GM21737 (cell line): ENCODE measurements at regions not wholly inside any gene's neighbourhood (a gene's known extent, or its start where the extent isn't known, plus 50 kb on each side); places are given as distances from the start of the nearest gene placed in this dataset.
A peak's percentile ranks its signal among the peaks of the same experiment; 100 is the strongest.
"Not testable (repeated sequence)": the region's sequence is repeated elsewhere in the genome, so short reads cannot be mapped to it uniquely, and the experiment has no call there.

Source experiments
- ATAC-seq: cut with Tn5 transposase; IDR thresholded peaks from one replicate; pipeline ENCODE4 v1.9.1; 2021; ENCODE audit warnings: mild to moderate bottlenecking, moderate library complexity; ENCODE audit not compliant: unreplicated experiment

DNA sequence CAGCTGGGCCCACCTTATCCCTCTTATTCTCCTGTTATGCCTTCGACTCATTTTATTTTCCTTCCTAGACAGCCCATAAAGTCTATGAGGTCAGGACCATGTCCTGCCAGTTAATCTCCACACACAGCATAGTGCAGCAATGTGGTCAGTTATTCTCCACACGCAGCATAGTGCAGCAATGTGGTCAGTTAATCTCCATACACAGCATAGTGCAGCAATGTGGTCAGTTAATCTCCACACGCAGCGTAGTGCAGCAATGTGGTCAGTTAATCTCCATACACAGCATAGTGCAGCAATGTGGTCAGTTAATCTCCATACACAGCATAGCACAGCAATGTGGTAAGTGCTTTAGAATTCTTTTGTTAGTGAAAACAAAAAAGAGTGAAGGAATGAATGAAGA, 77.8 kb downstream of the TEX36 start:
- ATAC-seq, result no peak

- ATAC-seq, result no peak
Measured at GRCh38 chr10:125602825-125603224, 80.1 kb downstream of the TEX36 start.

GRCh38 chr10:125599194-125599593, 83.8 kb downstream of the TEX36 start:
- ATAC-seq, result no peak

- no peak for ATAC-seq
Measured at GRCh38 chr10:125595911-125596310, 87.1 kb downstream of the TEX36 start.

- no peak for ATAC-seq
Measured at GRCh38 chr10:125593644-125594043, 89.3 kb downstream of the TEX36 start.

DNA sequence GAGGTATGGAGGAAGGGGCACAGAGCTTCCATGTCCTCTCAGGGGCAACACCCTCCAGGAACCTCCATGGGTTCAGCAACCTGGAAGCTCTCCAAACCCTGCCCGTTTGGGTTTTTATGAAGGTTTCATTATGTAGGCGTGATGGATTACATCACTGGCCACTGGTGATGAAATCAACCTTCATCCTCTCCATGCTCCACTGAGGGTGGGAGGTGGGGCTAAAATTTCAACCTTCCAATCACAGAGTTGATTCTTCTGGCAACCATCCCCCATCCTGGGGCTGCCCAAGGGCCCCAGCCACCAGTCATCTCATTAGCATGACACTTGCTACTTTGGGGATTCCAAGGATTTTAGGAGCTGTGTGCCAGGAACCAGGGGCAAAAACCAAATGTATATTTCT, 90.1 kb downstream of the TEX36 start:
- no peak for ATAC-seq

- ATAC-seq, result no peak
Measured at GRCh38 chr10:125591886-125592285, 91.1 kb downstream of the TEX36 start.

DNA sequence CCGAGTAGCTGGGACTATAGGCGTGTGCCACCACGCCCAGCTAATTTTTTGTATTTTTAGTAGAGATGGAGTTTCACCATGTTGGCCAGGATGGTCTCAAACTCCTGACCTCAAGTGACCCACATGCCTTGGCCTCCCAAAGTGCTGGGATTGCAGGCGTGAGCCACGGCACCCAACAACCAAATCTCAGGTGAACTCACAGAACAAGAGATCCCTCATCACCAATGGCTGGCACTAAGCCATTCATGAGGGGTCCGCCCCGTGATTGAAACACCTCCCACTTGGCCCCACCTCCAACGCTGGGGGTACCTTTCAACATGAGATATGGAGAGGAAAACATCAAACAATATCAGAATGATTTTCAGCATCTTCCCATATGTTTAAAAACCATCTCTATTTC, 94.2 kb downstream of the TEX36 start:
- ATAC-seq, result not testable (repeated sequence)

DNA sequence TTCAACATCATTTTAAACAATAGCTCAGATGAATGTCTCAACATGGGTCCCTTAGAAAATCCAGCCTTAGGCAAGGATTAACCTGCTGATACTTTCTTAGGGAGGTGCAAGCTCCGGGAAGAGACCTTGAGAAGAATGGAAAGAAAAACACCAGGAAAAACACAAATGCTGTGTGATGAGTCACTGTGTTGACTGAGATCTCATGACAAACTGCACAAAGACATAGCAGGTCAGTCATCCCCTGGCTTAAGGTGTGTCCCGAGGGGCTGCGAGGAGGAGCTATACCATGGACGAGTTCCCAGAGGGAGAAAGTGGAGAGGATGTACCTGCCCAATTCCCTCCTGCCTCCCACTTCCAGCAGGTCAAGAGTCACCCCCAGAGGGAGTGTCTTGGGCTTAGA, 98.0 kb downstream of the TEX36 start:
- no peak for ATAC-seq

DNA sequence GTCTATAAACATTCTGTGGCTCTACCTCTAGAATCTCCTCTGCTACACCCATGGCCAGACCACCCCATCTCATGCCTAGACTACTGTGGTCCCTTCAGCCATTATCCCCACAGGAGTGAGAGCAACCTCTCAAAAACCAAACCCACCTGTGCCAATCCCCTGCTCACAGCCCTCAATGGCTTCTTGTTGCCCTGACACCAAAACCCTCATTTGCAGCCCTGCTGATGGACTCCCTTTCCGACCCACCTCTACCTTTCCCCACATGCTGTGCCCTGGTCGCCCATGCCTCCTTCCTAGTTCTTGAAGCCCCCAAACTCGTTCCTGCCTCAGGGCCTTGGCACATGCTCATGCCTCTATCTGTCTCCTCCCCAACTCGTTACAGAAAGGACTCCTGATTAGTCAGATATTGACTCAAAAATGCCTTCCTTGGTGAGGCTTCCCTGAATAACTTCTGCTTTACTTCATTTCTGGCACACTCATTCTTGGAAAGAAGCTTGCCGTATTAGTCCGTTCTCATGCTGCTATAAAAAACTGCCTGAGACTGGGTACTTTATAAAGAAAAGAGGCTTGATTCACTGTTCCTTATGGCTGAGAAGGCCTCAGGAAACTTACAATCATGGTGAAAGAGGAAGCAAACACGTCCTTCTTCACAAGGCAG, 104.2 kb downstream of the TEX36 start:
- ATAC-seq, result no peak

DNA sequence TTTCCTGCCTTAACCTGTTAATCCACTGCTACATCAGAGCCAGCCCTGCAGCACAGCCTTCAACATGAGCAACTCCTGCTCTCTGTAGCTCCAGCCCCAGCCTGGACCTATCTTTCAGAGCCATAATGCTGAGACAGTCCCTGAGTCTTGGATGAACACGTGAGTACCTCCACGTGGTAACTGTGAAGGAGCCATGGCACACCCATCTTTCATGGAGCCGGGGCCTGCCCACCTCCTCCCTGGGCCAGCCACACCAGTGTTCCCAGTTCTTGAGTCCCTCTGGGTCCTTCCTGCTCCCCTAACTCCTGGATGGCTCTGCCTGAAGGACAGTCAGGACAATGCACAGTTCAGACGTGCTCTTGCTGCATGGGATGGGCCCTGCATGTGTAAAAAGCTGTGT, 107.1 kb downstream of the TEX36 start:
- no peak for ATAC-seq

DNA sequence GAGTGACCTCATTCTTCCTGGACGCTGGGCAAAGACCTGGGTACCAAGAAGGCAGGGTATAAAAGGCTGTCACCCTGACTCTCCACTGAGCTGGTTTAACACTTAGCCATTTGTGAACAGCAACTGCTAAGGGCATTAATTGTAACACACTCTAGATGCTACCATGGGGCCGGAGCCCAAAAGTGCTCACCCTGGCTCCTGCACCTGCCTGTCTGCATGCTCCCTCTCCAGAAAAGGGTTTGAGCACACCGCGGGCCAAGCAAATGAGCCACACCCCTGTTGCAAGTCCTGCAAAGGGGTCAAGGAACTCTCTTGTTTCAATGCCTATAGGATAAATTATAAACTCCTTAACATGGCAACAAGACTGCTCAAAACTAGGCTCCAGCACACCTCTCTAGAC, 114.8 kb downstream of the TEX36 start:
- no peak for ATAC-seq

GRCh38 chr10:125567529-125567928, 115.4 kb downstream of the TEX36 start:
- ATAC-seq, result no peak

DNA sequence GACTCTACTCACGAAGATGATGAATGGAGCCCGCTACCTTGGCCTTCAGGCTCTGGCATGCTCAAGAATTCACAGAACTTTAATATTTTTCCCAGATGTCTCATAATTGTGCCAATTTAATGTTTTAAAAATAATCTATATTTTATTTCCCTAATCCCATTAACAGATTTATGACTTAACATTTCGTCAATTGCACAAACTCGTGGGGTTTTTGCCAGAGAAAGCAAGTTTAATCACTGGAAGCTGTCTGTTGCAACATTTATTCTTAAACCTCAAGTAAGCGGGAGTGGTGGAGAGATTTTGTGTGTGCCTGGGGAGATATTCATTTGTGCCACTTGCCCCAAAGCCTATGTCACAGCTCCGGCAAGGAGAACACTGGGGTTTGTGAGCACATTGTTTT, 117.9 kb downstream of the TEX36 start:
- no peak for ATAC-seq

- no peak for ATAC-seq
Measured at GRCh38 chr10:125564570-125564969, 118.4 kb downstream of the TEX36 start.

DNA sequence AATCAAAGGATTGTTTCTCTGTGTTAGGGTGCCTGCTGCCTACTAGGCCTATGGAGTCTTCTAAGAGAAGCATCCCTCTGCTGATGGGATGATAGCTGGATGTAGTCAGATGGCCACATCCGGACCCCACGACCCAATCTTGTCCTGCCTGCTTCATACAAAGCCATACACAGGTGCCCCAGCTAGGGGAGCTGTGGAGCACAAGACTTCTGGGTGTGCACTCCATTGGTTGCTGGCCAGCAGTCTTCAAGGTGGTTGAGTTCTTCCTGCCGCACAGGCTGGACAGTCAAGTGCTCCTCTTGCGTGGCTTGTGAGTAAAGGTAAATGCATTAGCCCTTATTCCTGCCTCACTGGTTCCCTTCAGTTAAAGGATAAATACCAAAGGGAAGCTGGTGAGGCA, 120.2 kb downstream of the TEX36 start:
- ATAC-seq, result no peak

- no peak for ATAC-seq
Measured at GRCh38 chr10:125560947-125561346, 122.0 kb downstream of the TEX36 start.

DNA sequence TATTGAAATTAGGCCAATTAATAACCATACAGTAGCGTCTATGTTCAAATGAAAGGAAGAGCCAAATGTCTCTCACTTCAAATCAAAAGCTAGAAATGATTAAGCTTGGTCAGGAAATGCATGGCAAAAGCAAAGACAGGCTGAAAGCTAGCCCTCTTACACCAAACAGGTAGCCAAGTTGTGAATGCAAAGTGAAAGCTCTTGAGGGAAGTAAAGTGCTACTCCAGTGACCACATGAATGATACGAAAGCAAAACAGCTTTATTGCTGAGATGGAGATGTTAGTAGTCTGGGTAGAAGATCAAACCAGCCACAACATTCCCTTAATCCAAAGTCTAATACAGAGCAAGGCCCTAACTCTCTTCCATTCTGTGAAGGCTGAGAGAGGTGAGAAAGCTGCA, 123.8 kb downstream of the TEX36 start:
- peak; percentile 98 for ATAC-seq

DNA sequence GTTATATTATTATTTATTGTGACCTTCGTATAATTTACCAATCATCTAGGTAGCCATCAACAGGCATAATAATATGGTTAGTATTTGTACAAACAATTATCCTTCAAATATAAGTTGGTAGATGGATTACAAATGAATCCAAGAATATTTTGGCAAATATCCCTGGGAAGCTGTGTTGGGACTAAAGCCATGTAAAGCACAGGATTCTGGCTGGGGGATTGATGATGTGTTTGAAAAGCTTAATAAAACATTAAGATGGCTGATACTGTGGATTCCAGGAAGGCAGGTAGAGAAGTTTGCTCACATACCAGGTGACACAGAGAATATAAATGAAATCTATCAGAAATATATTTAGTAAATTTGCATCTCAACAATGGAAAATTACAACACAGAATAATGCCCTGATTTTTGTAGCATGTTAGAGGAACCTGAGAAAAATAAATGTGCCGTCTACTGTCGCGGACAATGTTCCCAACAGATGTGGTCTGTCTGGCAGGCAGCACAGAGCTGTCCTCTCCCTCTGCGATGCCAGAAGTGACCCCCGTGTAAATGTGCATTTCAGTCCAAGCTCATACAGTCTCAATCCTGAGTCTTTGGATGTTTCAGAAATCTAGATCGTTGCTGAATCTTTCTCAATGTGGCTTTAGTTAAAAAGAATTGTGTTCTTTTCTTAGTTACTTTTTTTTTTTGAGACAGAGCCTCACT, 125.0 kb downstream of the TEX36 start:
- no peak for ATAC-seq

DNA sequence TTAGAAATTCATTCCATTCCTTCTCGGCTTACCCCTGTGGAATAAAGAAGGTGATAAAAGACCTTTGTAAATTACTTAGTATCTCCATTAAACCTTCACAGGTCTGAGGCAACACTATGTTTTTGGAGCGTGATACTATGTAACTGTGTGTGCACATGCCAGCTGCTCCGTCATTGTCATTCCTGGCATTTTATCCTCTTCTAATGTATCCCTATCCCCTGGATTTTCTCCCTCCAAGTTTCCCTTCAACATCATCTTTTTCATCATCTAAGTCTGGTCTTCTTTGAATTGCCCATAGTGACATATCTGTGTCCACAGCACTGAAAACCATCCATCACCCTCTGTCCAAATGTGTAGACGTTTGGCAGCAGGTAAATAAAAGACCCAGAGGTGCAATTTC, 125.7 kb downstream of the TEX36 start:
- ATAC-seq, result no peak

DNA sequence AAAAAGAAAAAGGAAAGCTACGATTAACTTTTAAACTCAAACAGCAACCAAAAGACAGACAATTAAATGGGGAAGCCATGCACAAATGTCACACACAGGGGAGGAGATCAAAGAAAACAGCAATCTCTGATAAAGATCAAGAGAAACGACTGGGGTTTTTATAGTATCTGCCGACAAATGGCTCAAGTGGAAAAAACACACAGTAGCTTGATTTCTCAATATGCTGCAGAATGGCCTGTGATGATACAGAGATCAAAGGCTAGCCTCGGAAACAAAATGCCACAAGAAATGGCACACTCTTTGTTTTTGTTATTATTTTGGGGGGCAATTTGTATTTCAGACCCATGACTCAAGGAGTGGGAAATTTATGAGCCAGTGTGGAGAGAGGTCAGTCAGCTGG, 126.1 kb downstream of the TEX36 start:
- no peak for ATAC-seq

GRCh38 chr10:125555743-125556142, 127.2 kb downstream of the TEX36 start:
- ATAC-seq, result no peak

GRCh38 chr10:125555267-125555666, 127.7 kb downstream of the TEX36 start:
- ATAC-seq, result no peak
